ENCODE measurements at regions not wholly inside any gene's neighbourhood (a gene's known extent, or its start where the extent isn't known, plus 50 kb on each side); places are given as distances from the start of the nearest gene placed in this dataset.

- Histone ChIP-seq H3K9me3 (replicated peaks; ENCODE audit: insufficient read depth, low read length) (no peaks in the 10 kb centered on the region), H3K79me2 (ENCODE audit: low read length) (no peaks in the 10 kb centered on the region), H3K9ac (ENCODE audit: low read length) (no peak overlapping the region), H3K36me3 (replicated peaks; ENCODE audit: insufficient read depth, low read length) (no peaks in the 10 kb centered on the region), H3K4me3 (ENCODE audit: low read length) (no peak overlapping the region), H3K27me3 (replicated peaks; ENCODE audit: insufficient read depth, low read length) (no peaks in the 10 kb centered on the region), H3K4me2 (ENCODE audit: low read depth, low read length) (no peak overlapping the region), H3K27ac (ENCODE audit: low read length) (no peak overlapping the region), H3F3A (ENCODE audit: insufficient read depth, low read length) (no peaks in the 10 kb centered on the region), H3K4me1 (ENCODE audit: low read length) (no peaks in the 10 kb centered on the region), H3K9me2 (replicated peaks; ENCODE audit: insufficient read depth, low read length) (no peaks in the 10 kb centered on the region), H4K20me1 (ENCODE audit: insufficient read depth, low read length) (no peaks in the 10 kb centered on the region), H2AFZ (ENCODE audit: low read length) (no peak overlapping the region)
- no peak for DNase-seq
- TF ChIP-seq EZH2phosphoT487 (IDR thresholded peaks at IDR 0.05; ENCODE audit: low read length), result no peak
- no peak for TF ChIP-seq EZH2 (optimal IDR thresholded peaks at IDR 0.05; ENCODE audit: low read depth, low read length)
- TF ChIP-seq, protein P1, sequence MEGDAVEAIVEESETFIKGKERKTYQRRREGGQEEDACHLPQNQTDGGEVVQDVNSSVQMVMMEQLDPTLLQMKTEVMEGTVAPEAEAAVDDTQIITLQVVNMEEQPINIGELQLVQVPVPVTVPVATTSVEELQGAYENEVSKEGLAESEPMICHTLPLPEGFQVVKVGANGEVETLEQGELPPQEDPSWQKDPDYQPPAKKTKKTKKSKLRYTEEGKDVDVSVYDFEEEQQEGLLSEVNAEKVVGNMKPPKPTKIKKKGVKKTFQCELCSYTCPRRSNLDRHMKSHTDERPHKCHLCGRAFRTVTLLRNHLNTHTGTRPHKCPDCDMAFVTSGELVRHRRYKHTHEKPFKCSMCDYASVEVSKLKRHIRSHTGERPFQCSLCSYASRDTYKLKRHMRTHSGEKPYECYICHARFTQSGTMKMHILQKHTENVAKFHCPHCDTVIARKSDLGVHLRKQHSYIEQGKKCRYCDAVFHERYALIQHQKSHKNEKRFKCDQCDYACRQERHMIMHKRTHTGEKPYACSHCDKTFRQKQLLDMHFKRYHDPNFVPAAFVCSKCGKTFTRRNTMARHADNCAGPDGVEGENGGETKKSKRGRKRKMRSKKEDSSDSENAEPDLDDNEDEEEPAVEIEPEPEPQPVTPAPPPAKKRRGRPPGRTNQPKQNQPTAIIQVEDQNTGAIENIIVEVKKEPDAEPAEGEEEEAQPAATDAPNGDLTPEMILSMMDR (IDR thresholded peaks at IDR 0.05; ENCODE audit: low read length), result no peak
Observed at GRCh38 chr3:177753451-177754155, 556.3 kb upstream of the TBL1XR1 start.

DNA sequence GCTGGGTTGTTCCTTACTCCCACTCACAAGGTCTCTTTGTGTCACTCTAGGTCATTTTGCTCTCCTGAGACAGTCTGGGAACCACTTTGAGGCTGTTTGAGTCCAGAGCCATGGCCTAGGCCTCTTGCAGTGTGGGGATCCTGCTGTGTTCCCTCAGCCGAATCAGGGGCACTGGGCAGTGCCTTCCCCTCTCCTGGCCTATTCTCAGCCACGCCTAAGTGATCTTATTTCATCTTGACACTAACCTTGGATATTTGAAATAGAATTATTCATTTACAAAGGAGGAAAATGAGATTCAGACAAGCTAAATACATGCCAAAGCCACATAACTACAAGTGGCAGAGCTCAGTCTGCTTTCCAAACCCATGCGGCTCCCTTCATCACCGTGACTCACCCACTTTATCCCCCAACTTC lies 557.2 kb upstream of the TBL1XR1 start:
- Histone ChIP-seq H3K4me3 (ENCODE audit: low read length) (no peak overlapping the region), H3K4me1 (ENCODE audit: low read length) (no peaks in the 10 kb centered on the region), H3K36me3 (replicated peaks; ENCODE audit: insufficient read depth, low read length) (no peaks in the 10 kb centered on the region), H3K9me2 (replicated peaks; ENCODE audit: insufficient read depth, low read length) (no peaks in the 10 kb centered on the region), H3K9ac (ENCODE audit: low read length) (no peak overlapping the region), H3K4me2 (ENCODE audit: low read depth, low read length) (no peak overlapping the region), H3F3A (ENCODE audit: insufficient read depth, low read length) (no peaks in the 10 kb centered on the region), H4K20me1 (ENCODE audit: insufficient read depth, low read length) (no peaks in the 10 kb centered on the region), H3K9me3 (replicated peaks; ENCODE audit: insufficient read depth, low read length) (no peaks in the 10 kb centered on the region), H3K79me2 (ENCODE audit: low read length) (no peaks in the 10 kb centered on the region), H3K27ac (ENCODE audit: low read length) (no peak overlapping the region), H3K27me3 (replicated peaks; ENCODE audit: insufficient read depth, low read length) (no peaks in the 10 kb centered on the region), H2AFZ (ENCODE audit: low read length) (no peak overlapping the region)
- no peak for TF ChIP-seq EZH2phosphoT487 (IDR thresholded peaks at IDR 0.05; ENCODE audit: low read length)
- no peak for TF ChIP-seq EZH2 (optimal IDR thresholded peaks at IDR 0.05; ENCODE audit: low read depth, low read length)
- TF ChIP-seq, protein P1 (IDR thresholded peaks at IDR 0.05; ENCODE audit: low read length), result no peak
- DNase-seq, result no peak

- Histone ChIP-seq H3K4me3 (ENCODE audit: low read length) (no peak overlapping the region), H3K4me2 (ENCODE audit: low read depth, low read length) (no peak overlapping the region), H3K9me2 (replicated peaks; ENCODE audit: insufficient read depth, low read length) (no peaks in the 10 kb centered on the region)
Observed at GRCh38 chr3:177758126-177758525, 560.8 kb upstream of the TBL1XR1 start.

More at GRCh38 chr3:177758126-177758525, 560.8 kb upstream of the TBL1XR1 start:
- Histone ChIP-seq H3K79me2 (ENCODE audit: low read length) (no peaks in the 10 kb centered on the region), H4K20me1 (ENCODE audit: insufficient read depth, low read length) (no peaks in the 10 kb centered on the region), H3K27ac (ENCODE audit: low read length) (no peak overlapping the region), H3K36me3 (replicated peaks; ENCODE audit: insufficient read depth, low read length) (no peaks in the 10 kb centered on the region), H3F3A (ENCODE audit: insufficient read depth, low read length) (no peaks in the 10 kb centered on the region), H2AFZ (ENCODE audit: low read length) (no peak overlapping the region), H3K27me3 (replicated peaks; ENCODE audit: insufficient read depth, low read length) (no peaks in the 10 kb centered on the region), H3K9ac (ENCODE audit: low read length) (no peak overlapping the region), H3K4me1 (ENCODE audit: low read length) (no peaks in the 10 kb centered on the region), H3K9me3 (replicated peaks; ENCODE audit: insufficient read depth, low read length) (no peaks in the 10 kb centered on the region)
- DNase-seq, result no peak
- TF ChIP-seq EZH2phosphoT487 (IDR thresholded peaks at IDR 0.05; ENCODE audit: low read length) (no peak), EZH2 (optimal IDR thresholded peaks at IDR 0.05; ENCODE audit: low read depth, low read length) (no peak)
- TF ChIP-seq, protein P1 (IDR thresholded peaks at IDR 0.05; ENCODE audit: low read length), result no peak

Measured in MM.1S (cell line).